HG02759 (cell line): ENCODE measurements at regions not wholly inside any gene's neighbourhood (a gene's known extent, or its start where the extent isn't known, plus 50 kb on each side); places are given as distances from the start of the nearest gene placed in this dataset.
A peak's percentile ranks its signal among the peaks of the same experiment; 100 is the strongest.
"Not testable (repeated sequence)": the region's sequence is repeated elsewhere in the genome, so short reads cannot be mapped to it uniquely, and the experiment has no call there.

Source experiments
- ATAC-seq: cut with Tn5 transposase; IDR thresholded peaks from one replicate; pipeline ENCODE4 v1.9.1; 2021; ENCODE audit warnings: mild to moderate bottlenecking, moderate library complexity; ENCODE audit not compliant: unreplicated experiment

DNA sequence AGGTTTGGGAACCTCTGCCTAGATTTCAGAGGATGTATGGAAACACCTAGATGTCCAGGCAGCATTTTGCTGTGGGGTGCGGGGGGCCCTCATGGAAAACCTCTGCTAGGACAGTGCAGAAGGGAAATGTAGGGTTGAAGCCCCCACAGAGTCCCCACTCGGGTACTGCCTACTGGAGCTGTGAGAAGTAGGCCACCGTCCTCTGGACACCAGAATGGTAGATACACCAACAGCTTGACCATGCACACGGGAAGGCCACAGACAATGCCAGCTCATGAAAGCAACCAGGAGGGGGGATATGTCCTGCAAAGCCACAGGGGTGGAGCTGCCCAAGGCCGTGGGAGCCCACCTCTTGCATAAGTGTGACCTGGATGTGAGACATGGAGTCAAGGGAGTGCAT lies 1336.5 kb downstream of the SPATA31A7 start:
- not testable (repeated sequence) for ATAC-seq

DNA sequence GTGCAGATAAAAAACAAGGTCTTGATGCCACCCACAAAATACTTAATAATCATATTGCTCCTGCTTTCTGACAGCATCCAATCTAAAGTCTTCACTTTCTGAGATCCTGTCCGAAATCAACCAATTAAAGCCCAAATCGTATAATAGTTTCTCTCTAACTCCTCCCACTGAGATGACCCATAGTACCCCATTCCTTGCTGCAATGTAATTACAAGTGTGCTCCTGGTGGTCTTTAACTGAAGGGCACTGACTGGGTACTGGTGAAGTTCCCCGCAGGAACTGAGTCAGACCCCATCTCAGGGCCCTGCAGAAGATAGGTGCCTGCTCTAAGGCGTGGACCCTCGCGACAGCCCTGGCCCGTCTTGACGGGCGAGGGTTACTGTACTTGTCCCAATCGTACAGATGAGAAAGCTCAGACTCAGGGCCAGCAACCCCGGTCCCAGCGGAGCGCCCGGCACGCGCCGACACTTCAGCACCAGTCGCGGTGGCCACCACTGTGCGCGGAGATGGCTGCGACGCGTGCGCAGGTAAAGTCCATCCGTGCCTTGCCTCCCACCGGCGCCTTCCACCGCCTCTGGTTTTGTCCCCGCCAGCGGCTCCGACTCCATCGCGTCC lies 1342.4 kb downstream of the SPATA31A7 start:
- ATAC-seq, result not testable (repeated sequence)

DNA sequence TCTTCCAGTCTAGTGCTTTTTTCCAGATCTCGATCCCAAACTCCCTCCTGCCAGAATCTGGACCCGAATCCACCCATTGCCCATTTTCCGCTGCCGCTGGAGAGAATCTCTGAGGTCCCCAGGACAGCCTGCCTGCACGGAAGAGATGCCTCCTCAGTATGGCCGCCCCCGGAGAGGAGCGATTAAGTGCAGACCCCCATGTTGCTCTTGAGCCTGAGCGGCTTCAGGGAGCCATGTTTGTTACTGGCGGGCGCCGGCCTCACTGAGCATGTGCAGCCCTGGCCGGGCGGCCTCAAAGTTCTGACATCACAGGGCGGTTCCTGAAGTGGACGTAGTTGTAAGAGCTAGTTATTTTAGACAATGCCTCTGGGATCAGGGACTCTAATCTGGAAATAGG lies 1342.9 kb downstream of the SPATA31A7 start:
- not testable (repeated sequence) for ATAC-seq

DNA sequence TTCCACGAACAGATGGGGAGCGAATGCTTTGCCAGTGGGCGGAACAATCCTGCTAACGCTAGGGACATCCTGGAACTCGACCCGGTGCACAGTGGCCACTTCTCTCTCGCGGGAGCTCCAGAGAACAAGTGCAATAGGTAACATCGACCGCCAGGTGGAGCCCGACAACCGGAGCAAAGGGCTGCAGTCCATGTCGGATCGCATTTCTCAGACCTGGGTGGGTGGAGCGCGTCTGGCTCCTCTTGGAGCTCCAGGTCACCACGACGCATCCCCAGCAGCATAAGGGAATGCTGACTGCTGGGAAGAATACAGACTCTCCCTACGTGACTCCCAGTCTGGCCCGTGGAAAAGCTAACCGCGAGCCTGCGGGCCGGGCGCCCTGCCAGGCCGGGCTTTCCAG lies 1360.7 kb downstream of the SPATA31A7 start:
- ATAC-seq, result peak; percentile 81

- not testable (repeated sequence) for ATAC-seq
Measured at GRCh38 chr9:62560603-62561002, 1370.8 kb downstream of the SPATA31A7 start.

DNA sequence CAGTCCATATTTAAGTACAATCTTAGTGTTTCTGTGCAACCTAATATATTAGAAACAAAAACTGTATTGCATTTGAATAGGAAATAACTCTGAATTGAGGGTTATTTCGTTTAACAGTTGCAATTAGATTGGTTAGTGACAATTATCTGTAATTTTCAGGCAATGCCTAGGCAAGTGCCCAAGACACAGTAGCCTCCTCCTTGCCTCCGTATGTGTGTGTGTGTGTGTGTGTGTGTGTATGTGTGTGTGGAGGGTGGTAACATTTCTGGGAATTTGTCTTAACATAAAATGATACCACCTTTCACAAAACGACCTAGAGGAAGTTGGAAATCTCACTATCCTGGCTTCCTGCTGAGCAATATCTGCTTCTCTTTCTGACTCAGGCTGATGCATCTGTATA lies 1375.3 kb downstream of the SPATA31A7 start:
- ATAC-seq, result not testable (repeated sequence)

- ATAC-seq, result not testable (repeated sequence)
Measured at GRCh38 chr9:62566430-62566829, 1376.6 kb downstream of the SPATA31A7 start.

- not testable (repeated sequence) for ATAC-seq
Measured at GRCh38 chr9:62597128-62597527, 1407.3 kb downstream of the SPATA31A7 start.
